B cell (primary cell): ENCODE measurements at regions not wholly inside any gene's neighbourhood (a gene's known extent, or its start where the extent isn't known, plus 50 kb on each side); places are given as distances from the start of the nearest gene placed in this dataset.

Experiments used
- CTCF ChIP-seq: fragments of 200-600 bp; IDR thresholded peaks from one replicate; pipeline ENCODE4 v1.8.0; 2022; ENCODE audit warnings: antibody characterized with exemption, mild to moderate bottlenecking
- EZH2 ChIP-seq: IDR thresholded peaks from 2 replicates; pipeline ENCODE4 v1.6.1; 2012; ENCODE audit warnings: borderline replicate concordance, low read depth, mild to moderate bottlenecking, moderate library complexity, low read length; ENCODE audit not compliant: insufficient read depth, poor library complexity, severe bottlenecking

- no peak for TF ChIP-seq EZH2
- no peak for TF ChIP-seq CTCF
These were observed 59.7 kb upstream of the LUZP2 start for GRCh38 chr11:24437123-24437522.
